HG02798 (cell line): ENCODE measurements at regions not wholly inside any gene's neighbourhood (a gene's known extent, or its start where the extent isn't known, plus 50 kb on each side); places are given as distances from the start of the nearest gene placed in this dataset.
A peak's percentile ranks its signal among the peaks of the same experiment; 100 is the strongest.
"Not testable (repeated sequence)": the region's sequence is repeated elsewhere in the genome, so short reads cannot be mapped to it uniquely, and the experiment has no call there.

Experiments used
- ATAC-seq: cut with Tn5 transposase; IDR thresholded peaks from one replicate; pipeline ENCODE4 v1.9.1; 2021; ENCODE audit warnings: mild to moderate bottlenecking; ENCODE audit not compliant: unreplicated experiment, poor library complexity

- ATAC-seq, result not testable (repeated sequence)
These were observed 53.8 kb upstream of the HIVEP2 start for GRCh38 chr6:142998739-142999138.

DNA sequence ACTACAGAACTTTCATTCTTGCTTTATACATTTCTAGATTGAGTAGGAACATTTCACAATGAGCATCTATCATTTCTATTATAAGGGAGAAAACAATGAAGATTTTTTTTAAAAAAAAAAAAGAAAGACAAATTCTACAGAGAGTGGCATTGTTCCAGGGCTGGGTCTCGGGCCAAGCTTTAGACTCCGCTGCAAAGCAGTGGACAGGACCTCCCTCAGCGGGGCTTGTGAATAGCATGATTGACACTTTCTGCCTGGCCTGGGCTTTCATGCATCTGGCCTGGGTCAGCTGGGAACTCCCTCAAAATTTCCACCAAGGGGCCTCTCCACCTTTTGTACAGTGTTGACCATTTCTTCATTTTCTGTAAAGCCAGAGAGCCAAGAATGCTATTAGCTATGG, 55.8 kb upstream of the HIVEP2 start:
- ATAC-seq, result no peak

GRCh38 chr6:143002686-143003085, 57.7 kb upstream of the HIVEP2 start:
- no peak for ATAC-seq

GRCh38 chr6:143003676-143004075, 57.0 kb upstream of the AIG1 start:
- no peak for ATAC-seq

DNA sequence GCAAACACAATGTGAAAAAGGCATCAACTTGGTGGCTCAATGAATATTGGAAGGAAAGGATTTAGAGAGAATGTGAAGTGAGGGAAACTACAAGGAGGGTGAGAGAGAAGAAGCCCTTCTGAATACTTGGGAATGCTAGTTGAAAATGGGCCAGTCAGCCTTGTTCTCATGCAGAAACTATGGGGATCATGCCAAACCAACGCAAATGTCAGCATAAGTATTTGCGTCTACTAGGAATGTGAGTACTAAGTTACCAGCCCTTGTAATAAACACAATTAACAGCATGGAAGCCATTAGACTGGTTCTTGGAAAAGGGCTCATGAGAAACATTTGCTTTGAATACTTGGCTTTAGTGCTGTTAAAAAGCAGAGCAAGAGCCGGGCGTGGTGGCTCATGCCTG, 54.9 kb upstream of the AIG1 start:
- ATAC-seq, result no peak

DNA sequence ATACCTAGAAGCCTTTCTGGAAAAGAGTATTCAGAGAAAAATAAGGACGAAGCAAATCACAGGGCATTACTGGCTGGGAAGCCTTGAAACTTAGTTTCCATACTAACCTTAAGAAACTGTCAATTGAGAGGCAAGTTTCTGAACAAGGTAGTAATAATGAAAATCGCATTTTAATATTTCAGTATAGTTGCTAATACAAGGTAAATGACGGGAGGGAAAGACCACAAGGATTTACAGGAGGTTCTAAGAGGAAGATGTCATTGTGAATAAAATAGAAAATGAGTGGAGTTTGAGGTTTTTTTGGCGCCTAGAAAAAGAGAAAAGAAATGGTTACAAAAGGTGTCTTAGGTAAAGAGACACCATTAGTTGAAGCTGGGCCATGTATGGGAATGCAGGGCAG, 53.9 kb upstream of the AIG1 start:
- ATAC-seq, result peak; percentile 50

DNA sequence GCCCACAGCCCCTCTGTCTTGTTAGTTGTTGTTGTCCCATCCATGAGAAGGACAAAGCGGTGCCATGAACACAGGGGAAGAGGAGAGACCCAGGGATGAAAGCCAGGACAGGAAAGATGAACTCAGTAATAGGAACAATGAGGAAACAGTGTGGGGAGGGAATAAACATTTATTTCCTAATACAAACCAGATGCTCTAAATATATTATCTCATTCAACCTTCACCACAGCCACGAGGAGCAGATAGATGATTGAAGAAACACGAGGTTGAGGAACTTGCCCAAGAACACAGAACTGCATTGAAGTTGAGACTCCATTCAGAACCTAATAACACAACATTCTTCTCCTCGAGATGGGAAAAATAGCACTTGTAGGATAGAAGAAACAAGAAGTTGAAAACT, 53.0 kb upstream of the AIG1 start:
- ATAC-seq, result no peak

DNA sequence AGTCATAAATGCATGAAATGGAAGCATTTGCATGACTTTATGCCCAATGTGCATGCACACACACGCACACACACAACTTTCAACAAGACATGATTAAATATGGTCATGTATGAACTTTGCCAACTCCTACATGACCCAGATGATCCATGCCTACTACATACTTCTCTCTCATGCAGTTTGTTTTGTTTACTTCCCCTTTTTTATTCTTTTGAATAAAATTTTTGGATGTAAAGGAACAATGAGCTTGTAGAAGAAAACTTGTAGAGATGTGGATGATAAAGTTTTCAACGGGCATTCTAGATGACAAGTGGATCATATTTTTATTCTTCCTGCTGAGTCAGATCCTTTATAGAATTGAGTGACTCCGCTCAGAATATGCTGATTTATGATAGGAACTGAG, 50.8 kb upstream of the AIG1 start:
- ATAC-seq, result no peak
